NOMO-1 treated with DMSO at 0.1 percent for 48 hours (cell line): ENCODE measurements at regions not wholly inside any gene's neighbourhood (a gene's known extent, or its start where the extent isn't known, plus 50 kb on each side); places are given as distances from the start of the nearest gene placed in this dataset.
"Not testable (repeated sequence)": the region's sequence is repeated elsewhere in the genome, so short reads cannot be mapped to it uniquely, and the experiment has no call there.

Experiments
- DNase-seq: peaks from one replicate; lab custom pipeline; 2025; ENCODE audit not compliant: unreplicated experiment; lab: John Stamatoyannopoulos, UW

GRCh38 chr12:42741771-42742510 is 152.4 kb upstream of the PRICKLE1 start:
- DNase-seq: no peak

GRCh38 chr12:42741091-42741490 is 151.5 kb upstream of the PRICKLE1 start:
- DNase-seq: no peak

- DNase-seq: no peak
Observed at GRCh38 chr12:42737398-42737797, 147.9 kb upstream of the PRICKLE1 start.

DNA sequence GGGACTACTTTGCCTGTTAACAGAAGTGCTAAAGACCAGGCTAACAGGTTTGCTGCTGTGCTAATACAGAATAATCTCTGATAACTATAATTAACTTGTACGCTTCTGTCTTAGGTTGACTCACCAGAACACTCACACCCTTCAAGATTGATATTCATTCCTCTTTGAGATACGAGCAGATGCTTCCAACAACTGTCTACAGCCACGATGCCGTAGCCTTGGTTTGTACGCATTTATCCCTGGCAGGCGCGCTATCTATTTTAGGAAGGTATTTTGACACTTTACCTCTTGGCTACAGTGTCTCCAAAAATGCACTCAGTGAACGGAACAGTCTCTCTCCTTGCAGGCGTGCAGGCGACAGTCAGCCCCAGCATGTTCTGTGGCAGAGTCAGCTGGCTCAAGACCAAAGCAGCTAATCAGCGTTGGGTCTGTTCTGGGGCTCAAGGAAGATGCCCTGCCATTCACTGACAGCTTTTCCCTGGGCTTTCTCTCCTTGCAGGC is 146.4 kb upstream of the PRICKLE1 start:
- no peak for DNase-seq

DNA sequence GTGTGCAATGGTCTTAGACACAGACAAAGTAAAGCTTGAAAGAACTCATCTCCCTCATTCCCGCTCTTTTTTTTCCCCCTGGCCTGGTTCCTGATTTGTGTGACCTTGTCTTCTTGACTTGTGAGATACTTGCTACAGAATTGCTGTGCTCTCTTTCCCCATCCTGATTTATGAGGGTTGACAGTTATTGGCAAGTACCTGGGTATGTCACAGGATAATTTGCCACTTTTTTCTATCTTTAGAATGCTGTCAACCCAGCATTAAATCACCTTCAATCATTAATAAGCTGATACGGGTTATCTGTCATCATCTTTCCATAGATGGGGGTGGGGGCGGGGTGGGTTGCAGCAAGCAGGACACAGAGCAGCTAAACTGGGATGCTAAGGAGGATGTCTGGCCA is 144.4 kb upstream of the PRICKLE1 start:
- no peak for DNase-seq

- DNase-seq: no peak
Observed at GRCh38 chr12:42732908-42733411, 143.4 kb upstream of the PRICKLE1 start.

DNA sequence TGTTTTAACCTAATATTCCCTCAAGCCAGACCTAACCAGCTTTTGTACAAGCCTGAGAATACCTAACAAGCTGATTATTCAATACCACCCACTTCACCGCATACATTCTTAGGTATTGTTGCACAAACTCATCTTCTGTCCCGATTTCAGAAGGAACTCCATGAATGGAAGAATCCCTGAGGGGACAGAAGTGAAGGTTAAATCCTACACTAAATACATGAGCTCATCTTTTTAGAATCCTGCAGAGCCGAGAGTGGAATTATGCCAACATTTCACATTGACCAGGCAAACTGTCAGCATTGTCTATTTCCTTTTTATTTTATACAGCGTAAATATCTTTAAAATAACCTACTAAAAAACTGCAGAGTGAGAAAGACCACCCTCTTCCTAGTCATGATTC is 140.7 kb upstream of the PRICKLE1 start:
- no peak for DNase-seq

- DNase-seq: no peak
Observed at GRCh38 chr12:42729535-42729900, 140.0 kb upstream of the PRICKLE1 start.

- no peak for DNase-seq
Observed at GRCh38 chr12:42728770-42729534, 139.4 kb upstream of the PRICKLE1 start.

GRCh38 chr12:42728287-42728686 is 138.7 kb upstream of the PRICKLE1 start:
- no peak for DNase-seq

DNA sequence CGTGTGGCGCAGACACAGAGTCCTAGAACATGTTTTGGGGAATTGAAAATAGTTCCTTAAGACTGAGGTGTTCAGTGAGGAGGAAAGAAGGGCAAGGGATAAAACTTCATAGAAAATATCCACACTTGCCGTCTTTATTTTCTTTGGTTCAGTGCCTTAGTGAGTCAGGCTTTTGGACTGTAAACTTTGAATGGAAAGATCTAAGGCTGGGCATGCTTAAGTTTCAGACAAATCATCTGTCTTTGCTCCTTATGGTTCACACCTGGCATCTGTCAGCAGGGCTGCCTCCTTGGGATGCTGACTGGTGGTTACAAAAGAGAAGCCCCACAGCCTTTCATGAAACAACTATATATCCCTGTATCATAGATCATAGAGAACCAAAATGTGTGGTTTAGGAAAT is 136.3 kb upstream of the PRICKLE1 start:
- no peak for DNase-seq

DNA sequence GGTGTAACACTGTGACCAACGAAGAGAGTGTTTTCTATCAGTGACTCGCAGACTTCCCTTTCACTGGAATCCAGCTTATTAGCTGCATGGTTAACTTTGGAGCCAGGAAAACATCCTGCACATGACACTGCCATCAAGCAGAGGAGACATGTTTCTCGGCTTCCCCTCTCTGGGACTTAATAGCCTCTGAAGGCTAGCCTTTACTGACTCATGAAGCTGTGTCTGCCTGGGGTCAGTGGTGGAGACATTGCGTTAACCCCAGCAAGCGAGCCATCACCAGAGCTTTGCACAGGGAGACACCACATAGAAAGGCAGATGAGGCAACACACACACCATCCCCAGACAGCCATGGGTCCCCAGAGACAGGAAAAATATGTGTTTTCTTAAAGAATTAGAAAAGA is 126.9 kb upstream of the PRICKLE1 start:
- no peak for DNase-seq

GRCh38 chr12:42713566-42713965 is 124.0 kb upstream of the PRICKLE1 start:
- not testable (repeated sequence) for DNase-seq

- not testable (repeated sequence) for DNase-seq
Observed at GRCh38 chr12:42708374-42708773, 118.8 kb upstream of the PRICKLE1 start.

DNA sequence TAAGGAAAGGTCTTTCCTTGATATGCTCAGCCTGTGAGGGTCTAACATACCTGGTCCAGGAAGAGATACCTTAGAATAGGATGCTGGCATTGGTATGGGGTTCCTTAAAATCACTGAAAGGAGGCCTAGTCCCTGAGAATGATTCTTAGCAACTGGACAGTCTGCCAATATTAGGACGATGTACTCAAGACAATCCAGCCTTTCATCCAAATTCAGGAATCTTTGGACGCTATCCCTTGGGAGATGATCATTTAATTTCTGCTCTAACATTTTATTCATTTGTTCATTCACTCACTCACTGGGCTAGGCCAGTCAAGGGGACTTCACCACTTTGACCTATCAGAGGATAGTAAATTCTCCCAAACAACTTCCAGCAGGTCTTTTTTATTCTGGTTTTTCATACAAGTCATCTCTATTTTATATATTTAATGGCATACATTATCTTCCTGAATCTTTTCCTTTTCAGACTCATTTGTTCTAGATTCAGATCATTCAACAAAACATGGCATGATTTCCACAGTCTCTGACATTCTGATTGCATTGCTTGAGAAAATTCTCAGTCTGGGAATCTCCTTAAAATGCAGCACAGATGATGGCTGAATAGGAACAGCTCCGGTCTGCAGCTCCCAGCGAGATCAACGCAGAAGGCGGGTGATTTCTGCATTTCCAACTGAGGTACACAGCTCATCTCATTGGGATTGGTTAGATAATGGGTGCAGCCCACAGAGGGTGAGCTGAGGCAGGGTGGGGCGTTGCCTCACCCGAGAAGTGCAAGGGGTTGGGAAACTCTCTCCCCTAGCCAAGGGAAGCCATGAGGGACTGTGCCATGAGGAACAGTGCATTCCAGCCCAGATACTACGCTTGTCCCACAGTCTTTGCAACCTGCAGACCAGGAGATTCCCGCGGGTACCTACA is 118.0 kb upstream of the PRICKLE1 start:
- no peak for DNase-seq

DNA sequence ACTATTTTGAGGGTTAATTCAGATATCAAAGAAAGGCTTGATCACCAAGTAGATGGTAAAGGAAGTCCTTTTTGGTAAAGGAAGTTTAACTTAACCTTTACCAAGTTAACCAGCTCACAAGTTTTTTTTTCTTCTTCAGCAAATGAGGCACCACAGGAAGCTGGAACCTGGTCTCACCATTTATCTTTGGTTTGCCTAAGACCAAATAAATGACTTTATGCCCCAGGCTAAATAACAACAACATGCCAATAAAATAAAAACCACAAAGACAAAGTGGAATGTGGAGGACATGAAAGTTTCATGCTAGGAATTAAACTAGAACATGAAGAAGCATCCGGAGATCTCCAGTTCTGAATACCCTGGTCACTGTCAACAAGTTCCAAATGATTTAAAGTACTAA is 116.8 kb upstream of the PRICKLE1 start:
- DNase-seq: no peak

DNA sequence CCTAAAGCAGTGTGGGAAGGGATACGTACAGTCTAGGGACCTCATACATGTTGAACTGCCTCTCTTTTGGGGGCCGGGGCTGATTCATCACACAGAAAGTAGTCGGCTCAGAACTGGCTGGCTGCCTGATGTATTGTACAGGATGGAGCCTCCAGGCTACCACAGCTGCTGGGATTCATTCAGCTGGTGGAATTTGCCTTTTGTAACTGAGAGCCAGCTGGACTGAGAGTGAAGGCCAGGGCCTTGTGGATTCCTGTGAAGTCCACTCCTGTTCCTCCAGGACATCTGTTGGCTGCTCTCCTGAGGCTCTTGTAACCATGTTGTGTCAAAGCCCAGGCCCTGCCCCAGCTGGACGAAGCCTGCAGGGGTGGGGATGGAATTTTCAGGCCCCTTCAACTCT is 116.3 kb upstream of the PRICKLE1 start:
- no peak for DNase-seq

DNA sequence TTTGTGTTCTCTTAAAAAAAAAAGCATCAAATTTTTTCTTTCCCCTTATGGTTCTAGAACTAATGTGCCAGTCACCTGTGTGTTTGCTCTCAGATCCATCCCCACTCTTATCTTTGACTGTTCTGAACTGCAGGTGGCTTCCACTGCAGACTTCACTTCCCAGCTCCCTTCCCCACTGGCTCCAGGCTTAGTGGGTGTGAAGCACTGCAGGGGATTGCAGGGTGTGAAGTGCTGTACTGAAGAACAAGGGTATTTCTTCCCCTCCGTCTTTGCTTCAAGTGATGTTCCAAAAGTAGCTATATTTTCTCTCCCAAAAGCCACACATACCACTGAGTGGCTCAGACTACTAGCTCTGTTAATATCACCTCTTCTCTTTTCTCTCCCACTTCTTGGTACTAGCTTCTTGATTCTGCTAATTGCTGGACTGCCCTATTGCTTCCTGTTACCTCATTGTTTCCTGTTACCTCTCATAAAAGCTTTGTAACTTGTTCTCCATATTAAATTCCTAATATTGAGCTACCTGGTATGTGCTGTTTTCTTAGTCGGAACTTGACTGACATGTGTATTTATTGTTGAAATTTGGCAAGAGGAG is 115.4 kb upstream of the PRICKLE1 start:
- peak; percentile 81 for DNase-seq

DNA sequence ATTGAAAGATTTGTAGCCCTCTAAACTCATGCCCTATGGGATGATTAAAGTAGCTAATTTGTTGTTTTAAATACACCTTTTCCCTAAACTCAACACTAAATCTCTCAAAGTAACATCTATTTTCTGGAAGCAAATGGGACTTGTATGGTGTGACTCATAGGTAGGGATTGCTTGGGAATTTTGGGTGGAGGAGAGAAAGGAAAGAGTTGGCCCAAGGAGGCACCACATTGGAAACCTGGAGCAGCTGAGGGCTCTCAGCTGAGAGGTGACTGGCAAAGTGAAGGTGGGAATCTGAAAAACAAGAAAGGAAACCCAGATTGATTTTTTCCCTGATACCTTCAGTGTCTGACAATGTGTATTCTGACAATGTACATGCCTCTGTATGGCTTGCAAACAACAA is 114.8 kb upstream of the PRICKLE1 start:
- no peak for DNase-seq

DNA sequence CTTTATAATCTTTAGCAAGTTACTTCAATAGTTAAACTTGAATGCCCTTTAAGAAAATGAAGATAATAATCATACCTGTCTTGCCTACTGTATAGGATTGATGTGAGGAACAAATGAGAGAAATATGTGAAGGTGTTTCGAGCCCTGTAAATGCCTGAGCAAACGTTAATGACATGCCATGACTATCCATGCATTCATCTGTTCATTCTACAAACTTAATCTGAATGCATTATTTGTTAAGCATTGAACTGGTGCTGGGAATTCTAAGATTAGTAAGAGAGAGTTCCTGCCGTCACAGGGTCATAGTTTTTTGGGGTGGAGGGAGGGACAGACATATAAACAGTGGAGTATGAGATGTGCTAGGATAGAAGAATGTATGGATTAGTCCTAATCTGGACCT is 111.5 kb upstream of the PRICKLE1 start:
- DNase-seq: no peak

- DNase-seq: peak; percentile 93
Observed at GRCh38 chr12:42698213-42698612, 108.7 kb upstream of the PRICKLE1 start.
